Stimulated activated CD8-positive, alpha-beta memory T cell treated with anti-CD3 and anti-CD28 coated beads, Interleukin-12 subunit alpha, Interleukin-12 subunit beta, amount 100 ng/mL, for 1 hour (primary cell): ENCODE measurements at regions not wholly inside any gene's neighbourhood (a gene's known extent, or its start where the extent isn't known, plus 50 kb on each side); places are given as distances from the start of the nearest gene placed in this dataset.

Experiments used
- DNase-seq: peaks from one replicate; pipeline ENCODE4 v3.0.0-alpha.2; 2020; ENCODE audit warnings: low read depth

DNA sequence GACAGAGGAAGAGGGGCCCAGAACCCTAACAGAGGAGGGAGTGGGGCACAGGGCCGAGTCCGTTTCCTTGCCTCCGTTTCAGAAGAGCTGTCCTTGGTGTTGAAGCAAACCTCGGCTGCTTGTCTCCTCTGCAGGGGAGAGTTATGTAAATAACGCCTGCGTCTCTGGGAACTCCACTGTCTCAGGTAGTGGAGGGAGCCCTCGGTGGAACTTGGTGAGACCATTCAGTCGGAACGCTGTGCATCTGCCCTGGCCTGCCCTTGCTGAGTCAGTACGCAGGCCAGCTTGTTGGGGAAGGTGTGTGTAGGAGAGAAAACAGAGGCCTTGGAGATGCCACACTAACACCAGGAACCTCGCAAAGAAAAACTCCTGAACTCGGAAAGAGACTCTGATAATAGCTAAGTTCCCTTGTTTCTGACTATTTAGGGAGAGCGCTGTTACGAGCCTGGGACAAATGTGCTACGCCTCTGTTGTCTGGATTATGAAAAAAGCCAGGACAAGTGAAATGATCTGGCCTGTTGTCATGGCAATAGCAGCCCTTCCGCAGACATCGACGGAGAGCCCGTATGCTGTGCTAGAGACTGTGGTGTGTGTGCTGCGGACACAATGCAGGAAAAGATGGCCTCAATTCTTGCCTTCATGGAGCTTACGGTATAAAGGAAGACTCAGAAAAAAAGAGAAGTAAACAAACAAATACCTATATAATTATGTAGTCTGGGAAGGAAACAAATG is 94.6 kb upstream of the AKT3 start:
- no peak for DNase-seq

GRCh38 chr1:243943671-243944428 is 93.8 kb upstream of the AKT3 start:
- DNase-seq: no peak

DNA sequence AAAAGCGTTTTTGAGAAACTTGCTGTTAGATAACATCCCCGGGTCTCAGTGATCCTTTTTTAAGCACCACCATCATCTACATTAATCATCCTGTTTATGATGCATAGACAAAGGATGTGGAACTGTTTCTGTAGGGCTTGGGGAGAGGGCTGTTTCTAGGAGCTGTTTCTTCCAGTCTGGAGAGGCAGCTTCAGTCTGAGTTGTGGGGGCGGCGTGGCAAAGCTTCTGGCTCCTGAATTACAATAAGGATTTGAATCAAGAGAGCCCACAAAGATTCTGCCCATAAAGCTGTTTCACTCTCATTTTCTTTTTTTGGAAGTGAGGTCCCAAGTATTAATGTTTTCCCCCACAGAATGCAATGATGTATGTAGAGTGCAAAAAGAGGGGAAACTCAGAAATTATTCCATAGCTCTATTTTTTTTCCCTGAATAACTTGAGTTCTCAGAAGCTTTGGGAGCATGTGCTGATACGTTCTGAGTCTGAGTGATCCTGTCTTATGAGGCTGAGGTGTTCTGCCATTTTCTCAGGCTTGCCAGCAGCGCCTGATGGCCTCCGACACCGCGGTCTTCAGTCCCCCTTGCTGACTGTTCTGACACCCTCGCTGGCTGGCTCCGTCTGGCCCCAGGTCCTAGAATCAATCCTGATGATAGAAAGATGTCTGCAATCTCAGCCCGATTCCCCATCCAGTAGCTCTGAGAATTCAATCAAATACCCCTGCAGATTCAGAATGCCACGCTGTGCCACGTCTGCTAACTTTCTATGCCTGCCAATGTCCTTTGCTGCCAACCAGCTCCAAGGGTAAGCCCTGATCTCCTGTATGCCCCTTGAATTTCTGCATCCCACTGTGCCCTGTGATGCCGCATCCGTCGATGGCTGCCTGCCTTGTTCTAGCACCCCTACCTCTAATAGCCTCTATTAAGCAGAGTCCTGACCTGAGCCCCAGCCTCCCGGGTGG is 92.4 kb upstream of the AKT3 start:
- no peak for DNase-seq

DNA sequence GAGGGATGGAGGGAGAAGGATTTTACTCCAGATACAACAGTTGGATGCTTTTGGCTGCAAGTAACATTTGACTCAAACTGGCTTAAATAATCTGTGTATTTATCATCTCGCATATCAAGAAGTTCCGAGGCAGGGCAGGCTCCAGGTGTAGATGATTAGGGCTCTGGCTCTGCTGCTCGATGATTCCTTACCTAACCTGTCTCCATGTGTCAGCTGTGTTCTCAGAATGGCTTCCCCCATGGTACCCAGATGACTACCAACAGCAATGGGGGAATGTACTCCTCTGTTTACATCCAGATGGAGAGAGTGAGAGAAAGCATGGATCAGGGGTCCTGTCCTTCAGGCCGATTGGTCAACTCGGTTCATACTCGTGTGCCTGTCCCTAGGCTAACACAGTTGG is 90.4 kb upstream of the AKT3 start:
- DNase-seq: no peak

DNA sequence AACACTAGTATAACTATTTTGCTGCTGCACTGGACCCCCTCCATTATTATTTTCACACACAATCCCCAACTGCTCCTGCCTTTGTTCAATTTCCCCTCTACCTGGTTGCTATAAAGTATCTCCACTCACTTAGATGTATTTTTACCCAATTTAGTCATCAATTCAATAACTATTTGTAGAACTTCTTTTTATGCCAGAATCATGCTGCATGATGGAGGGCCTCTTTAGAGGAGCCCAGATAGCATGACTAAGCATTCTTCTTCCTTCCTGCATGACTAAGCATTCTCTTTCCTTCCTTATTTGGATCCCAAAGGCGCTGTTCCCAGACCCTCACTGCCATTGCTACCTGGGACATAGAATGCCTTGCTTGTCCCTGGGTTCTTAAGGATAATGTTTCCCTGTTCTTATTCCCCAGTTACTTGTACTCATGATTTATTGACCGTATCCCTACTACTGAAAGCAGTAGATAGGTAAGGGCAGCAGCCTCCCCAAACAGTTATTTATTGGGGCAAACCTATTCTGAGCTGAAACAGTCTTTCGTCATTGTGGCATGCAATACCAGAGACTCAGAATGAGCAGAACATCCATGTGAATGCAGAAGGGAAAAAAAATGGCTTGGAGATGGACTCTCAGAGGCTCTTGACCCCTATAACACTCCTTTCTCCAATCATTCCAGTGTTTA is 89.3 kb upstream of the AKT3 start:
- no peak for DNase-seq

- no peak for DNase-seq
Measured at GRCh38 chr1:243938208-243938607, 88.2 kb upstream of the AKT3 start.

GRCh38 chr1:243933495-243933894 is 83.5 kb upstream of the AKT3 start:
- DNase-seq: no peak

DNA sequence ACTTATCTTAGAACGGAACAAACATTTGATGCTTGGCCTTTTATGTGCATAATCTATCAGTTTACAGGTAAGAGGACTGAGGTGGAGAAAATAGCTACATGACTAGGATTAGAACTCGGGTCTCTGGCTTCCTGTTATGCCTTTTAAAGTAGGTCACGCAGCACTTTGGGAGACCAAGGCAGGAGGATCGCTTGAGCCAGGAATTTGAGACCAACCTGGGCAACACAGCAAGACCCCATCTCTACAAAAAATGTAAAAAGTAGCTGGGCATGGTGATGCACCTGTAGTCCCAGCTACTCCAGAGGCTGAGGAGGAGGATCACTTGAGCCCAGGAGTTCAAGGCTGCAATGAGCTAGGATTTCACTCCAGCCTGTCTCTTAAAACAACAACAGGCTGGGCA is 81.9 kb upstream of the AKT3 start:
- DNase-seq: no peak

- DNase-seq: no peak
Measured at GRCh38 chr1:243930822-243931671, 81.0 kb upstream of the AKT3 start.

DNA sequence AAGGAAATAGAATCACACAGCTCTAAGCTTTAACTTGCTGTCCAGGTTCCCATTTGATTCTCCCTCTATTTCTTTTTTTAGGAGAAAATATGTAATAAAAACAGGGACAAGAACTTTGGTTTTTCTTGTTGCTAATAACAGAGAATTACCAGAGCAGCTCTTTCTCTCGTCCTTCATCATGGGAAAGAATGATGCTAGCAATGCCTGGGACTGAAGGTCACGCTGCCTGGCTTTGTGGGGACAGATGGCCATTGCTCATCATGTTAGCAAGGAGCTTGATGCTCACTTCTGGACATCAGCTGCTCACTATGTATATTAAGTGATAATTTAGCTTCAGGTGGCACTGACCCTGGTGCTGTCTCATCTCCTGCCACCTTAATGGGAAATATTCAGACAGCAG is 77.3 kb upstream of the AKT3 start:
- no peak for DNase-seq

DNA sequence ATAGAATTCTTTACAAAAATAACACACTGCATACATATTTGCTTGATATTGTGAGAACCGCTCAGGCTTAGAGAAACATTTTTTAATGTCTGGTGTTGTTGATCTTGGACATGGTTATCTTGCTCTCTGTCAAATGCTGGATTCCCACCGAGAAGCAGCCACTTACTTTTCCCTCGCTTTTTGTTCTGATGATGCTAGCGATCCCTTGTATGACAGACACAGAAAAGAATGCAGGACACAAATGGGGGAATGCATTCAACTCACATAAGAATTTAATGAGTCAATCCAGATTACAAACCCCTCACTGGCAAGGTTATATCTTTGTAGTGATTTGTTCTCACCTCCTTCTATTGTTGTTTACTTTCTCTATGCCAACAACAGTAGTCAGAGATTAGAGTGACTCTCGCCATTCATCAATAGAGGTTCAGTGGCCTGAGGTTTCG is 76.8 kb upstream of the AKT3 start:
- no peak for DNase-seq

- no peak for DNase-seq
Measured at GRCh38 chr1:243926299-243926698, 76.3 kb upstream of the AKT3 start.

- DNase-seq: no peak
Measured at GRCh38 chr1:243924588-243925349, 74.7 kb upstream of the AKT3 start.

DNA sequence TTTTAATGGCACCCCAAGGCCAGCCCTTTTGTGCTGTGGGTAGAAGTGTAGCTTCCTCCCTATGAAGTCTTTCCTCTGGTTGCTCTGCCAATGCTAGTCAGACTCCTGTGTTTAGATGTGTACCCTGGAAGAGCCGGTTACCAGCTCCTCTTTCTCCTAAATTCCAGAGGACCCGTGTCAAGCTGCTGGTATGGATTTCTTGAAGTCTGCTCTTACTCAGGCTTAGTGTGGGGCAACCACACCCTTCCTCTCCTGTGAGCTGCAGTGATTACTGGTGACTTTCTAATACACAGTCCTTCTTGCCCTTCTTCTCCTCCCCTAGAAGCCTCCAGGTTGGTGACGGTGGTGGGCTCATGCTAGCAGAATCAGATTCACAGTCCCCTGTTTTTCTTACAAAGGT is 74.1 kb upstream of the AKT3 start:
- DNase-seq: no peak

GRCh38 chr1:243923292-243924171 is 73.5 kb upstream of the AKT3 start:
- DNase-seq: no peak

DNA sequence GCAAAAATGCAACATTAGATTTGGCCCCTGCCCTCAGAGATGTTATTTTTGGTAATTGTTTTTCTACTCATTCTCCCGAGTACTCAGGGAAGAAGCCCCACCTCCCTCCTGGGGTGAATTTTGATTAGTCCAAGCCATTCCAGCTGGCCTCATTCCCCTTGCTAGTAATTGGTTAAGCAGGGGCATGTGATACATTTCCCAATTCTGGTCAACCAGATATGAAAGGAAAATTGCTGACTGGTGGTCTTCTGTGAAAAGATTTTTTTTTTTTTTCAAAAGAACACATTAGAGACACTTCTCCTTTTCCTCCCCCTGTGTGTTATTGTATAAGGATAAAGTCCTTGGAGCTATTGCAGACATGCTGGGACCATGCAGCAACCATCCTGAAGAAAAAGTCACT is 71.1 kb upstream of the AKT3 start:
- DNase-seq: no peak

GRCh38 chr1:243917863-243918565 is 68.0 kb upstream of the AKT3 start:
- no peak for DNase-seq

DNA sequence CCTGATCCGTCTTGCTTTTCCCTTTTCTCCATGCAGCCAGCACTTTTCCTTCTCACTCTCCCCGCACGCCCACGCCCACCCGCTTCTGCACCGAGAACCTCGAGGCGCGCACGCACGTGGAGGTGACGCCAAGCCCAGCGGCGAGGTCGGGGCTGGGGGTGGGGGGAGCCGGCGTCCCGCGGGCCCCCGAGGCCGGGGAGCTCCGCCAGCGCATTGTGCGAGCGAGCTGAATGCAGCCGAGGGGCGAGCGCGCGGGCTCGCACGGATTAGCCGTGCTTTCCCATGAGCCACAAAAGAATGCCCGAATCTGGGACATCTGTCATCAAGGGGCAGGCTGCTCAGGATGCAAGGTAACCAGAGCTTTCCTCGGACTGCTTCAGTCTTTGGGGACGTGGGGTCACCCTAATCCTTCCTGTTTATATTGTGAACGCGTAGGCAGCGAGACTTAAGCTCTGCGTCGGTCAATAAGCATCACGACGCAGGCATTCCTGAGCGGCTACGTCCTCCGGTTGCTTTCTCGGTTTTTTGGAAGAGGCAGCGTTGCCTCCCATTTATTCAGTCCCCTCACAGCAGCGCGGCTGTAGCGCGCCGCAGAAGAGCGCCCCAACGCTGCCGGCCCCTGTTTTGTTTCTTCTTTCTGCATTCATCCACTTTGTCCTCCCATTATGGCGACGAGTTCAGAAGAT is 67.3 kb upstream of the AKT3 start:
- DNase-seq: no peak
